GM12873 (cell line): ENCODE measurements at regions not wholly inside any gene's neighbourhood (a gene's known extent, or its start where the extent isn't known, plus 50 kb on each side); places are given as distances from the start of the nearest gene placed in this dataset.

Source experiments
- CTCF ChIP-seq: IDR thresholded peaks from 2 replicates; pipeline ENCODE4 v1.5.1; 2012; ENCODE audit warnings: low read depth, mild to moderate bottlenecking, moderate library complexity, low read length, control low read depth; ENCODE audit not compliant: insufficient read depth; ENCODE audit errors: missing control alignments

- no peak for TF ChIP-seq CTCF
Measured at GRCh38 chr4:169807934-169808509, 50.3 kb upstream of the HPF1 start.
